Osteocyte (in vitro differentiated cells): ENCODE measurements at regions not wholly inside any gene's neighbourhood (a gene's known extent, or its start where the extent isn't known, plus 50 kb on each side); places are given as distances from the start of the nearest gene placed in this dataset.

Experiments
- DNase-seq: peaks from one replicate; pipeline ENCODE4 v3.0.0; 2021; ENCODE audit warnings: mixed read lengths; ENCODE audit not compliant: unreplicated experiment; ENCODE audit errors: extremely low spot score
- H3K27ac Mint-ChIP-seq: one replicate; pipeline ENCODE4 v1.8.0; 2021; ENCODE audit warnings: mild to moderate bottlenecking, mixed read lengths; ENCODE audit not compliant: unreplicated experiment
- H3K27me3 Mint-ChIP-seq: one replicate; pipeline ENCODE4 v1.8.0; 2021; ENCODE audit warnings: mixed read lengths; ENCODE audit not compliant: unreplicated experiment
- H3K36me3 Mint-ChIP-seq: one replicate; pipeline ENCODE4 v1.8.0; 2021; ENCODE audit warnings: mixed read lengths; ENCODE audit not compliant: unreplicated experiment
- H3K4me1 Mint-ChIP-seq: one replicate; pipeline ENCODE4 v1.8.0; 2021; ENCODE audit warnings: mixed read lengths; ENCODE audit not compliant: unreplicated experiment
- H3K4me3 Mint-ChIP-seq: one replicate; pipeline ENCODE4 v1.8.0; 2021; ENCODE audit warnings: mild to moderate bottlenecking, moderate library complexity, mixed read lengths; ENCODE audit not compliant: unreplicated experiment
- H3K9me3 Mint-ChIP-seq: one replicate; pipeline ENCODE4 v1.8.0; 2021; ENCODE audit warnings: mixed read lengths; ENCODE audit not compliant: unreplicated experiment
- CTCF ChIP-seq: fragments of 200-600 bp; sonication (generic); IDR thresholded peaks from 2 replicates; pipeline ENCODE4 v1.5.0; 2021; ENCODE audit warnings: antibody characterized with exemption, mild to moderate bottlenecking, moderate library complexity

GRCh38 chr21:25097648-25098047 is 509.6 kb downstream of the MRPL39 start:
- Mint-ChIP-seq H3K27me3 (no peaks in the 10 kb centered on the region), H3K36me3 (no peaks in the 10 kb centered on the region), H3K27ac (no peak overlapping the region), H3K9me3 (peaks cover 15% of the 10 kb centered on the region), H3K4me1 (no peaks in the 10 kb centered on the region), H3K4me3 (no peak overlapping the region)
- TF ChIP-seq CTCF: no peak
- no peak for DNase-seq

DNA sequence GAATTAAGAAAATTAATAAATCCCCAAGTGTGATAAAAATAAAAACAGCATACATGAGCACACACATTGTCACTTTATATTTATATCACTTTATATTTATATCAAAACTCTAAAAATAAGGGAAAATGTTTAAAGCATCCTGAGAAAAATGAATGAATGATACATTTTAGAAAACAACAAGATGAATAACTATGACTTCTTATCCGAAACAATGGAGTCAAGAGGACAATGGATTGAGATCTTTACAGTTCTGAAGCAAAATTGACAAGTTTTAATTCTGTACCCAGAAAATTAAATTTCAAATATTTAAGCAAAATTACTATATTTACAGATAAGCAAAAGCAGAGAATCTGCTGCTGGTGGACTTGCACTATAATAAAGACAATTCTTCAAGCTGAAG is 512.6 kb downstream of the MRPL39 start:
- Mint-ChIP-seq H3K9me3 (peaks cover 25% of the 10 kb centered on the region), H3K4me1 (no peaks in the 10 kb centered on the region), H3K27me3 (no peaks in the 10 kb centered on the region), H3K4me3 (no peak overlapping the region), H3K27ac (no peak overlapping the region), H3K36me3 (no peaks in the 10 kb centered on the region)
- no peak for DNase-seq
- TF ChIP-seq CTCF: no peak

DNA sequence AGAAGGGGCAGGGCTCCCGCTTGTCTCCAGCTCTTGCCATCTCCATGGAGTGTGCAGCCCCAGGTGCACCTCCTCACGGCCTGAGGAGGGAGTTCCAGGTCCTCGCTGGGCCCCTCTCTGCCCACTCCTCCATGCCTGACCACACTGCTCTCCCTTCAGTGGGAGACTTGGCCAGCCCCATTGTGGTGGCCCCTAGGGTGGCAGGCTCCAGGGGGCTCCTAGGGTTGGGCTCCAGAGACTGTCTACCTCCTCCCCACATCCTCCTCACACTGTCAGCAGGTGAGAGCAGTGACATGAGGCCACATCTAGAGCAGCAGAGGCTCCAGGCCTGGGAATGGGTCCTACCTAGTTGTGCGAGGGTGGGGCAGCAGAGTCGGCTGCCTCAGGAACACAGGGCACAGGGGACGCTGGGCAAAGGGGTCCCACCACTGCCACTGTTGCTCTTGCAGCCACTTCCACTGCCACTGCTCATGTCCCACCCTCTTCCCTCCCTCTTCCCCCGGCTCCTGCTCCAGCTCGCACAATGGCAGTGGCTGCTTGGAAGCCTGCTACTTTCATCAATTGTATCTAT is 514.8 kb downstream of the MRPL39 start:
- Mint-ChIP-seq H3K9me3 (peaks cover 25% of the 10 kb centered on the region), H3K36me3 (no peaks in the 10 kb centered on the region)

GRCh38 chr21:25081096-25081495 is 526.2 kb downstream of the MRPL39 start:
- no peak for TF ChIP-seq CTCF
- no peak overlapping the region for H3K4me3 Mint-ChIP-seq
- no peaks in the 10 kb centered on the region for H3K27me3 Mint-ChIP-seq
- no peak for DNase-seq
- no peaks in the 10 kb centered on the region for H3K36me3 Mint-ChIP-seq
- H3K9me3 Mint-ChIP-seq: peaks cover 23% of the 10 kb centered on the region
- H3K27ac Mint-ChIP-seq: no peak overlapping the region
- H3K4me1 Mint-ChIP-seq: no peaks in the 10 kb centered on the region

More for the DNA sequence above, 514.8 kb downstream of the MRPL39 start:
- TF ChIP-seq CTCF: no peak
- Mint-ChIP-seq H3K27ac (no peak overlapping the region), H3K4me1 (no peaks in the 10 kb centered on the region), H3K27me3 (no peaks in the 10 kb centered on the region), H3K4me3 (no peak overlapping the region)
- DNase-seq: no peak

DNA sequence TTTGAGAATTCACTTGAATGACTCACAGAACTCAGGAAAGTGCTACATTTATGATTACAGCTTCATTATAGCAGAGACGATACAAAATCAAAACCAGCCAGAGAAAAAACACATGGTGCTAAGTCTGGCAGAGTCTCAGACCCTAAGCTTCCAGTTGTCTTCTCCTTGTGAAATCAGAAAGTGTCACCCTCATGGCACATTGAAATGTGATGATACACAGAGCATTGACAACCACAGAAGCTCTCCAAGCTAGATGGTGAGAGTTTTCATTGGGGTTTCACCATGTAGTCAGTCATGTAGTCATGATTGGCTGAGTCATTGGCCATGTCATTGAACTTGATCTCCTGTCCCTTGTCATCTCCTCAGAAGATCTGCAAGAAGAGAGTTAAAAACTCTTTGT is 526.6 kb downstream of the MRPL39 start:
- no peak for TF ChIP-seq CTCF
- Mint-ChIP-seq H3K27me3 (no peaks in the 10 kb centered on the region), H3K36me3 (no peaks in the 10 kb centered on the region), H3K4me3 (no peak overlapping the region), H3K27ac (no peak overlapping the region), H3K9me3 (peaks cover 24% of the 10 kb centered on the region), H3K4me1 (no peaks in the 10 kb centered on the region)
- no peak for DNase-seq
